Heart right ventricle (tissue), 16 donors: ENCODE measurements at regions not wholly inside any gene's neighbourhood (a gene's known extent, or its start where the extent isn't known, plus 50 kb on each side); places are given as distances from the start of the nearest gene placed in this dataset.

ENCODE experiments used
- ATAC-seq, 8 donors: fragments of 200-7000 bp; cut with Tn5 transposase; one replicate each; pipeline ENCODE4 v1.9.1; 2020; ENCODE audit warnings: mild to moderate bottlenecking in 8 of 8, moderate library complexity in 8 of 8, moderate number of reproducible peaks in 1 of 8
- DNase-seq, 2 donors: peaks; one replicate each; pipeline ENCODE4 v3.0.0-alpha.2; 2020
- H3K27ac ChIP-seq, 10 donors: fragments of 200-600 bp; sonication (generic) in 2 of 10; one replicate each; pipeline versions ENCODE4 v1.5.0 to v1.8.0; 2020 to 2022; ENCODE audit warnings: mild to moderate bottlenecking in 3 of 10
- H3K27me3 ChIP-seq, 7 donors: fragments of 200-600 bp; one replicate each; pipeline ENCODE4 v1.8.0; 2021 to 2022; ENCODE audit warnings: mild to moderate bottlenecking in 2 of 7
- H3K36me3 ChIP-seq, 9 donors: fragments of 200-600 bp; sonication (generic) in 1 of 9; one replicate each; pipeline versions ENCODE4 v1.5.0 to v1.8.0; 2020 to 2022; ENCODE audit warnings: mild to moderate bottlenecking in 2 of 9
- H3K4me1 ChIP-seq, 9 donors: fragments of 200-600 bp; sonication (generic) in 1 of 9; one replicate each; pipeline versions ENCODE4 v1.5.0 to v1.8.0; 2020 to 2022; ENCODE audit warnings: mild to moderate bottlenecking in 4 of 9
- H3K4me3 ChIP-seq, 10 donors: fragments of 200-600 bp; sonication (generic) in 2 of 10; one replicate each; pipeline versions ENCODE4 v1.5.0 to v1.8.0; 2020 to 2022; ENCODE audit warnings: mild to moderate bottlenecking in 7 of 10, moderate library complexity in 2 of 10
- H3K9me3 ChIP-seq, 11 donors: fragments of 200-600 bp in 10 of 11; sonication (generic) in 2 of 11; one replicate each; pipeline versions ENCODE4 v1.5.0 to v1.8.0; 2013 to 2022; ENCODE audit warnings: mild to moderate bottlenecking in 2 of 11, control low read depth in 1 of 11, moderate library complexity in 1 of 11
- CTCF ChIP-seq, 9 donors: fragments of 200-600 bp; sonication (generic) in 2 of 9; IDR thresholded peaks; one replicate each; pipeline versions ENCODE4 v1.5.0 to v1.8.0; 2021 to 2022; ENCODE audit warnings: antibody characterized with exemption in 9 of 9, mild to moderate bottlenecking in 5 of 9, moderate library complexity in 1 of 9
- WGBS, 2 donors: extraction: QIAGEN DNeasy Blood & Tissue Kit; methylation state at CpG; one replicate each; pipeline ENCODE4 v1.1.7; 2013; ENCODE audit warnings: inconsistent platforms in 1 of 2; 5-methylcytosine and 5-hydroxymethylcytosine counted together
- intact Hi-C, 10 donors: fragments of 100-400 bp; cut with DNase I; formaldehyde crosslinking; loops; one replicate each; pipeline versions ENCODE4 v1.11.1 to v1.14.2; 2022
- donor health status: Arrhythmogenic right ventricular cardiomyopathy.
- donor health status: ischemic (EF 13 %, LVEDD 7.1; RV severe dilation, severe dysfunction).
- donor health status: healthy with polysubstance abuse.
- donor health status: DM: no; HTN: yes; CAD: no.
- donor health status: DM: no; HTN: no; CAD: no.
- donor health status: ischemic (EF 25% LVEDD 6.9; RV normal size, moderate dysfunction).
- donor health status: ischemic (EF 25% LVEDD 5.7; RV mildly dilated, moderate dysfunction).
- donor health status: healthy.
- donor health status: DM: yes; HTN: yes; CAD: no.
- donor health status: Ischemic cardiomyopathy.
- donor health status: ischemic (EF 35%, LVEDD 5.7; RV mildly dilated, moderate dysfunction).
- donor health status: nonischemic (EF 11% LVEDD 7.7; RV severe dilation, severe dysfunction).
- donor health status: DM: yes; HTN: yes; CAD: no.
- donor health status: PGD.
- donor health status: ischemic (EF 29% LVEDD 5.4; RV normal size, mild dysfunction).
- donor health status: nonischemic (EF 23%, LVEDD 6.1; RV moderate dilation, normal function).

- Histone ChIP-seq H3K36me3 (no peaks in the 10 kb centered on the region), H3K9me3 (peaks cover 0 to 12% (median 0%) of the 10 kb centered on the region in 11 donors), H3K27ac (no peak overlapping the region), H3K4me1 (no peaks in the 10 kb centered on the region), H3K4me3 (no peak overlapping the region), H3K27me3 (no peaks in the 10 kb centered on the region)
- DNase-seq = no peak
- TF ChIP-seq CTCF (IDR thresholded peaks at IDR 0.05) = no peak
- 63 to 72% methylated on average over 1 of the region's 1 CpG for WGBS, 2 donors
- intact Hi-C loops = no loop called here
- no peak for ATAC-seq
These were observed 1537.9 kb upstream of the PRR20A start for GRCh38 chr13:55602784-55603183.

- ATAC-seq = no peak
- Histone ChIP-seq H3K4me3 (no peak overlapping the region), H3K36me3 (no peaks in the 10 kb centered on the region), H3K9me3 (peaks cover 0 to 13% (median 0%) of the 10 kb centered on the region in 11 donors), H3K27ac (no peak overlapping the region), H3K4me1 (no peaks in the 10 kb centered on the region), H3K27me3 (no peaks in the 10 kb centered on the region)
- intact Hi-C loops = no loop called here
- 90 to 92% methylated on average over 20 of the region's 20 CpGs for WGBS, 2 donors
- no peak for DNase-seq
- TF ChIP-seq CTCF (IDR thresholded peaks at IDR 0.05) = no peak
These were observed 1534.6 kb upstream of the PRR20A start for GRCh38 chr13:55606045-55606665.

GRCh38 chr13:55613429-55614187, 1527.1 kb upstream of the PRR20A start:
- H3K4me3 ChIP-seq = no peak overlapping the region
- H3K9me3 ChIP-seq = peaks cover 0 to 6% (median 0%) of the 10 kb centered on the region in 11 donors
- ATAC-seq = no peak

GRCh38 chr13:55615081-55615480, 1525.6 kb upstream of the PRR20A start:
- TF ChIP-seq CTCF (IDR thresholded peaks at IDR 0.05) = no peak
- WGBS, 2 donors = 84 to 89% methylated on average over 1 of the region's 1 CpG
- intact Hi-C loops = no loop called here
- Histone ChIP-seq H3K36me3 (no peaks in the 10 kb centered on the region), H3K27me3 (no peaks in the 10 kb centered on the region), H3K9me3 (peaks cover 0 to 6% (median 0%) of the 10 kb centered on the region in 11 donors), H3K4me3 (no peak overlapping the region), H3K4me1 (no peaks in the 10 kb centered on the region), H3K27ac (no peak overlapping the region)
- DNase-seq (no peak), ATAC-seq (no peak)

More at GRCh38 chr13:55613429-55614187, 1527.1 kb upstream of the PRR20A start:
- TF ChIP-seq CTCF (IDR thresholded peaks at IDR 0.05) = no peak
- intact Hi-C loops = no loop called here
- Histone ChIP-seq H3K4me1 (no peaks in the 10 kb centered on the region), H3K36me3 (no peaks in the 10 kb centered on the region), H3K27me3 (no peaks in the 10 kb centered on the region), H3K27ac (no peak overlapping the region)
- DNase-seq = no peak
- 74 to 84% methylated on average over 4 of the region's 4 CpGs for WGBS, 2 donors
